Neuronal stem cell (in vitro differentiated cells): ENCODE measurements at regions not wholly inside any gene's neighbourhood (a gene's known extent, or its start where the extent isn't known, plus 50 kb on each side); places are given as distances from the start of the nearest gene placed in this dataset.

ENCODE experiments used
- DNase-seq: peaks from one replicate; pipeline ENCODE4 v3.0.0-alpha.2; 2013; ENCODE audit warnings: low spot score
- H2AFZ ChIP-seq: one replicate; pipeline ENCODE4 v1.6.1; 2013; ENCODE audit warnings: mild to moderate bottlenecking, low read length, inconsistent platforms
- H2AK5ac ChIP-seq: 2 replicates; pipeline ENCODE4 v1.6.1; 2013; ENCODE audit warnings: low read depth, mild to moderate bottlenecking, inconsistent platforms, low read length, moderate library complexity, mixed read lengths
- H2BK120ac ChIP-seq: 2 replicates; pipeline ENCODE4 v1.6.1; 2013; ENCODE audit warnings: low read depth, mild to moderate bottlenecking, inconsistent platforms, low read length, moderate library complexity, mixed read lengths
- H2BK12ac ChIP-seq: one replicate; pipeline ENCODE4 v1.6.1; 2013; ENCODE audit warnings: low read length, inconsistent platforms
- H2BK15ac ChIP-seq: 2 replicates; pipeline ENCODE4 v1.6.1; 2013; ENCODE audit warnings: mild to moderate bottlenecking, low read length, inconsistent platforms, mixed read lengths
- H2BK5ac ChIP-seq: one replicate; pipeline ENCODE4 v1.6.1; 2013; ENCODE audit warnings: inconsistent platforms, mild to moderate bottlenecking, low read length, moderate library complexity
- H3K14ac ChIP-seq: one replicate; pipeline ENCODE4 v1.6.1; 2013; ENCODE audit warnings: low read length, inconsistent platforms
- H3K18ac ChIP-seq: 2 replicates; pipeline ENCODE4 v1.6.1; 2013; ENCODE audit warnings: low read length, inconsistent platforms
- H3K23ac ChIP-seq: 2 replicates; pipeline ENCODE4 v1.6.1; 2013; ENCODE audit warnings: low read depth, mild to moderate bottlenecking, mixed read lengths, low read length, inconsistent platforms; ENCODE audit not compliant: poor library complexity
- H3K27ac ChIP-seq: replicated peaks from 3 replicates; pipeline ENCODE4 v1.5.1; 2013; ENCODE audit warnings: low read length, inconsistent platforms
- H3K27me3 ChIP-seq, 3 experiments: 2 replicates each; pipeline ENCODE4 v1.6.1; 2013; ENCODE audit warnings: low read length in 3 of 3, mild to moderate bottlenecking in 2 of 3, inconsistent platforms in 1 of 3, low read depth in 1 of 3, mixed read lengths in 1 of 3, moderate library complexity in 1 of 3; ENCODE audit not compliant: control insufficient read depth in 3 of 3, insufficient read depth in 3 of 3
- H3K36me3 ChIP-seq, 2 donors: replicated peaks in 1 of 2; 2 replicates each; pipeline ENCODE4 v1.6.1; 2013; ENCODE audit warnings: low read length in 2 of 2; ENCODE audit not compliant: control insufficient read depth in 2 of 2, insufficient read depth in 2 of 2
- H3K4ac ChIP-seq: 2 replicates; pipeline ENCODE4 v1.6.1; 2013; ENCODE audit warnings: inconsistent platforms, mild to moderate bottlenecking, low read length, moderate library complexity
- H3K4me1 ChIP-seq, 2 donors: 1 replicate in 1 of 2; 2 replicates in 1 of 2; pipeline ENCODE4 v1.6.1; 2013; ENCODE audit warnings: low read length in 2 of 2, low read depth in 1 of 2; ENCODE audit not compliant: control insufficient read depth in 2 of 2, insufficient read depth in 1 of 2
- H3K4me2 ChIP-seq: one replicate; pipeline ENCODE4 v1.6.1; 2013; ENCODE audit warnings: mild to moderate bottlenecking, low read length, inconsistent platforms; ENCODE audit not compliant: insufficient read depth, poor library complexity, severe bottlenecking
- H3K4me3 ChIP-seq, 2 donors: 2 replicates each; pipeline ENCODE4 v1.5.1; 2013; ENCODE audit warnings: low read length in 2 of 2, mild to moderate bottlenecking in 2 of 2, inconsistent platforms in 1 of 2, moderate library complexity in 1 of 2
- H3K79me1 ChIP-seq: one replicate; pipeline ENCODE4 v1.6.1; 2013; ENCODE audit warnings: low read depth, mild to moderate bottlenecking, inconsistent platforms, low read length, moderate library complexity
- H3K9ac ChIP-seq: one replicate; pipeline ENCODE4 v1.6.1; 2013; ENCODE audit warnings: mild to moderate bottlenecking, low read depth, low read length, inconsistent platforms; ENCODE audit not compliant: poor library complexity
- H3K9me3 ChIP-seq, 2 donors: replicated peaks in 1 of 2; 2 replicates each; pipeline versions ENCODE3 to v1.6.1; 2013; ENCODE audit warnings: low read length in 2 of 2, mild to moderate bottlenecking in 2 of 2, inconsistent platforms in 1 of 2, low read depth in 1 of 2, mixed read lengths in 1 of 2, moderate library complexity in 1 of 2; ENCODE audit not compliant: control insufficient read depth in 2 of 2, insufficient read depth in 1 of 2
- H4K8ac ChIP-seq: one replicate; pipeline ENCODE4 v1.6.1; 2013; ENCODE audit warnings: low read depth, mild to moderate bottlenecking, inconsistent platforms, low read length, moderate library complexity
- H4K91ac ChIP-seq: one replicate; pipeline ENCODE4 v1.6.1; 2013; ENCODE audit warnings: low read length, low read depth, mild to moderate bottlenecking, inconsistent platforms; ENCODE audit not compliant: poor library complexity
- WGBS, 2 donors: extraction: QIAGEN DNeasy Blood & Tissue Kit; methylation state at CpG; one replicate each; pipeline ENCODE4 v1.1.7; 2013; ENCODE audit warnings: missing lambda C conversion rate in 2 of 2, mixed read lengths in 1 of 2; ENCODE audit not compliant: insufficient read length in 2 of 2, insufficient replicate concordance in 1 of 2; ENCODE audit errors: extremely low coverage in 2 of 2; 5-methylcytosine and 5-hydroxymethylcytosine counted together

DNA sequence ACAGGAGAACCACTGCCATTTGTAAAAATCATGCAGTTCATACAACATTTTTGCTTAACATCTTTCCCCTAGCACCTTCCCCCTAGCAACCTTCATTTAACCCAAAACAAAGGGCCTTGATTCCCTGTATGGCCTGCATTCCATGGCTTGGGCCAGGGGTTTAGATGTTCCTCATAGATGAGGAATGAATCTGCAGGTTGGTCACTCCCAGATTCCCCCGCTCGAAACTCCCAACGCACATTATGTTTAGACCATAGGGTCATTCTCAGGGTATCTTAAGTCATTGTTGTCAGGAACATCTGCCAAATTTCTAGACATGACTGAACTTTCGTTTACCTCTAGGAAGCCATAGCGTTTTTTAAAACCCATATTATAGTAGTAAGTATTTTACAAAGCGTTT lies 282.2 kb upstream of the VLDLR start:
- H3K36me3 ChIP-seq: no peaks in the 10 kb centered on the region
- H3K9me3 ChIP-seq: no peaks in the 10 kb centered on the region
- no peak overlapping the region for H3K4ac ChIP-seq
- H2BK12ac ChIP-seq: no peak overlapping the region
- no peak for DNase-seq
- H3K4me3 ChIP-seq: no peak overlapping the region
- no peak overlapping the region for H3K4me2 ChIP-seq
- H2BK5ac ChIP-seq: no peak overlapping the region
- H3K27ac ChIP-seq: no peak overlapping the region
- no CpG with 5 or more reads among the region's 6 CpGs for WGBS, 2 donors
- no peak overlapping the region for H3K14ac ChIP-seq
- no peak overlapping the region for H2AFZ ChIP-seq
- no peak overlapping the region for H2BK120ac ChIP-seq
- H2AK5ac ChIP-seq: no peak overlapping the region
- H4K8ac ChIP-seq: no peak overlapping the region
- H2BK15ac ChIP-seq: no peak overlapping the region
- no peaks in the 10 kb centered on the region for H3K4me1 ChIP-seq
- H3K23ac ChIP-seq: no peak overlapping the region
- no peak overlapping the region for H3K9ac ChIP-seq
- H3K27me3 ChIP-seq: no peaks in the 10 kb centered on the region
- no peak overlapping the region for H4K91ac ChIP-seq
- H3K79me1 ChIP-seq: no peaks in the 10 kb centered on the region
- H3K18ac ChIP-seq: no peak overlapping the region

DNA sequence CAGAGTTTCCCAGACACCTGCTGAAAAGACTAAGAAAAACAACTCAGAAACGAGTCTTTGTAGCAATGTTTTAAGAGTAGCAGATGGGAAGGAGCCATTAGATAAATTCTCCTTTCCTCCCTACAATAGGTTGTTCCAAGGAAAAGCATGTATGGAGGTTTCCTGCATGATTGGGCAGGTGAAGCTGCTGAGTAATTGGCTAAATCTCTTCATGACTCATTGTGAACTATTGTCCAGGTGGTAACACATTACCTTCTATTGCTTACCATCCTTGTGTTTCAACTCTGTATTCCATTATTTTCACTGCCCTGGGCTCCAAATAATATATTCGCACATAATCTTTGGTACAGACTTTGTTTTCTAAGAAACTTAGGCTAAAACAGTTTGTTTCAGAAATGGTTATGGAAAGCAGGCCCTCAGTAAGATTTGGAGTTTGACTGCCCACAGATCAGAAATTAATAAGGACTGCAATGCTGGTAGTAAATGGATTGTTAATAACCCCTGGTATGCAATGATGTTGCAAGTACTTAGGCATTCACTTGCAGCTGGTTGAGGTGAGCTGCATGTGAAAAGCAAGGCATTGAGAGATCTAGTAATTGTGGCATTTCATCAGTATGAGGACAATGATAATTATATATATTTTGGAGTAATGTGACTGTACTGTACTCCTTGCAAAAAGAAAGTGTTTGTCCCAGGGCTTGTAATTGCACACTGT lies 281.4 kb upstream of the VLDLR start:
- H4K91ac ChIP-seq: no peak overlapping the region
- H4K8ac ChIP-seq: no peak overlapping the region
- H3K4me2 ChIP-seq: no peak overlapping the region
- H2BK12ac ChIP-seq: no peak overlapping the region
- H3K79me1 ChIP-seq: no peaks in the 10 kb centered on the region
- no peak overlapping the region for H3K23ac ChIP-seq
- no peak overlapping the region for H3K4me3 ChIP-seq
- H3K36me3 ChIP-seq: no peaks in the 10 kb centered on the region
- DNase-seq: no peak
- H3K14ac ChIP-seq: no peak overlapping the region
- H3K4ac ChIP-seq: no peak overlapping the region
- H3K27me3 ChIP-seq: no peaks in the 10 kb centered on the region
- no peak overlapping the region for H2BK5ac ChIP-seq
- H2BK15ac ChIP-seq: no peak overlapping the region
- H3K9ac ChIP-seq: no peak overlapping the region
- no peak overlapping the region for H2BK120ac ChIP-seq
- H3K4me1 ChIP-seq: no peaks in the 10 kb centered on the region
- no peaks in the 10 kb centered on the region for H3K9me3 ChIP-seq
- no peak overlapping the region for H3K18ac ChIP-seq
- no peak overlapping the region for H2AK5ac ChIP-seq
- no peak overlapping the region for H3K27ac ChIP-seq
- WGBS, 2 donors: no CpG with 5 or more reads among the region's 2 CpGs
- H2AFZ ChIP-seq: no peak overlapping the region

DNA sequence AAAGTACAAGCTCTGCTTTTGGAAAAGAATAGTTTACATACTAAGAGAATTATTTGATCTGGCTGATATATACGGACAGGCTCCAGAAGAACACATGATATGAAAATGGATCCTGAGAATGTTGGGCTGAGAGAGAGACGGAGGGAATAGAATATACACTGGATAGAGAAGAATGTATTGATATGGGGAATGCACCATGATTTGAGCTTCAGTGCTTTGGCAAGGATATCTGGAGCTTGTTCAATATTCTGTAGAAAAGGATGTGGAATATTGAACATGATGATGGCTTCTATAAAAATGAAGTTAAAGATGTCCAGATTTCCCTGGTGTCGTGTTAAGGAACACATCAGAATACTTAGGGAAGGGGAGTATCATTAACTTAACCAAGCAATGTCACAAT lies 280.5 kb upstream of the VLDLR start:
- no peaks in the 10 kb centered on the region for H3K79me1 ChIP-seq
- no peak for DNase-seq
- H3K23ac ChIP-seq: no peak overlapping the region
- no peak overlapping the region for H4K91ac ChIP-seq
- H3K18ac ChIP-seq: no peak overlapping the region
- H2BK15ac ChIP-seq: no peak overlapping the region
- no CpG with 5 or more reads among the region's 3 CpGs for WGBS, 2 donors
- no peaks in the 10 kb centered on the region for H3K27me3 ChIP-seq
- no peak overlapping the region for H4K8ac ChIP-seq
- H2BK12ac ChIP-seq: no peak overlapping the region
- H2AK5ac ChIP-seq: no peak overlapping the region
- H2AFZ ChIP-seq: no peak overlapping the region
- H3K4me1 ChIP-seq: no peaks in the 10 kb centered on the region
- no peak overlapping the region for H3K9ac ChIP-seq
- no peak overlapping the region for H3K4me2 ChIP-seq
- no peak overlapping the region for H3K4ac ChIP-seq
- H2BK5ac ChIP-seq: no peak overlapping the region
- H3K27ac ChIP-seq: no peak overlapping the region
- H3K4me3 ChIP-seq: no peak overlapping the region
- no peak overlapping the region for H2BK120ac ChIP-seq
- no peaks in the 10 kb centered on the region for H3K36me3 ChIP-seq
- H3K9me3 ChIP-seq: no peaks in the 10 kb centered on the region
- no peak overlapping the region for H3K14ac ChIP-seq

DNA sequence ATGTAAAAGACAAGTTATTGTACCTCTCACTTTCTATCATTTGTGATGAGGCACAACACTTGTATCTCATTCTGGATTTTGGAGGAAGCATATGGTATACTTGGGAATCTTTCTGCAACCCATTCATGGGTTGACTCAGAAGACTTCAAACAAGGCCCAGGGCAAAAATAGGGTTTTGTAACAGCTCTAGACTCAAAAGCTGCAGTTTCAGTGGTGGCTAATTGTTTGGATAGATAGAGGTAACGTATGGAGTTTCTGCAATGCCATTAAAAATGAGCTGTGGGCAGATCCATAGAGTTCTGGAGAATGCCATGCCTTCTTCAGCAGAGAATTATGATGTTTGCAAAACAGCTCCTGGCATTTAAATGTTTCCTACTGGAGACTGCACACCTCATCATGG lies 279.6 kb upstream of the VLDLR start:
- no peak for DNase-seq
- Histone ChIP-seq H3K4me2 (no peak overlapping the region), H3K4me3 (no peak overlapping the region), H2AK5ac (no peak overlapping the region), H3K79me1 (no peaks in the 10 kb centered on the region), H3K18ac (no peak overlapping the region), H4K8ac (no peak overlapping the region), H4K91ac (no peak overlapping the region), H3K14ac (no peak overlapping the region), H2BK15ac (no peak overlapping the region), H3K36me3 (no peaks in the 10 kb centered on the region), H3K4me1 (no peaks in the 10 kb centered on the region), H3K9me3 (no peaks in the 10 kb centered on the region), H2AFZ (no peak overlapping the region), H3K9ac (no peak overlapping the region), H2BK5ac (no peak overlapping the region), H2BK120ac (no peak overlapping the region), H3K4ac (no peak overlapping the region), H3K23ac (no peak overlapping the region), H3K27ac (no peak overlapping the region), H2BK12ac (no peak overlapping the region), H3K27me3 (no peaks in the 10 kb centered on the region)
- no CpG with 5 or more reads among the region's 1 CpG for WGBS, 2 donors
